ENCODE measurements at regions not wholly inside any gene's neighbourhood (a gene's known extent, or its start where the extent isn't known, plus 50 kb on each side); places are given as distances from the start of the nearest gene placed in this dataset.
"Not testable (repeated sequence)": the region's sequence is repeated elsewhere in the genome, so short reads cannot be mapped to it uniquely, and the experiment has no call there.

DNA sequence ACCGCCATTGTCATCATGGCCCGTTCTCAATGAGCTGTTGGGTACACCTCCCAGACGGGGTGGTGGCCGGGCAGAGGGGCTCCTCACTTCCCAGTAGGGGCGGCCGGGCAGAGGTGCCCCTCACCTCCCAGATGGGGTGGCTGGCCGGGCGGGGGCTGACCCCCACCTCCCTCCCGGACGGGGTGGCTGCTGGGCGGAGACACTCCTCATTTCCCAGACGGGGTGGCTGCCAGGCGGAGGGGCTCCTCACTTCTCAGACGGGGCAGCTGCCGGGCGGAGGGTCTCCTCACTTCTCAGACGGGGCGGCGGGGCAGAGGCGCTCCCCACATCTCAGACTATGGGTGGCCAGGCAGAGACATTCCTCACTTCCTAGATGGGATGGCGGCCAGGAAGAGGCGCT lies 505.1 kb downstream of the LRRC70 start:
- H4K20me1 ChIP-seq (replicated peaks in 1 of 2; ENCODE audit: control insufficient read depth in 1 of 2, insufficient read depth in 2 of 2, low read length in 2 of 2); H2BK12ac ChIP-seq (ENCODE audit: low read depth, low read length); H3K27ac ChIP-seq (ENCODE audit: low read depth, low read length); POLR2A ChIA-PET (ENCODE audit: partially characterized antibody); H2BK5ac ChIP-seq (ENCODE audit: low read depth, low read length); CTCF ChIA-PET (ENCODE audit: partially characterized antibody); H3K4me1 ChIP-seq (replicated peaks in 1 of 4; ENCODE audit: control insufficient read depth in 3 of 4, insufficient read depth in 4 of 4, low read length in 3 of 4); H3K18ac ChIP-seq (ENCODE audit: extremely low read depth, low read length); H2AFZ ChIP-seq (ENCODE audit: low read length); H3K23ac ChIP-seq (ENCODE audit: insufficient read length); DNase-seq (ENCODE audit: low read depth in 1 of 2, low spot score in 2 of 2); H2BK20ac ChIP-seq (ENCODE audit: low read length); H4K8ac ChIP-seq (ENCODE audit: extremely low read depth, insufficient read depth, low read length); H2BK120ac ChIP-seq (replicated peaks; ENCODE audit: low read depth, low read length); H4K5ac ChIP-seq (ENCODE audit: insufficient read length, low read depth, low read length); H3K9ac ChIP-seq (replicated peaks in 1 of 4; ENCODE audit: extremely low read depth in 1 of 4, low read depth in 3 of 4, low read length in 3 of 4); H3K79me1 ChIP-seq (ENCODE audit: low read depth, low read length); H3K9me3 ChIP-seq (ENCODE audit: insufficient read depth in 2 of 2, low read depth in 1 of 2, low read length in 1 of 2); H3K4ac ChIP-seq (replicated peaks; ENCODE audit: insufficient read length, low read depth, low read length); H3K14ac ChIP-seq (ENCODE audit: insufficient read length); H2AK5ac ChIP-seq (ENCODE audit: low read depth, low read length); H3K79me2 ChIP-seq (ENCODE audit: control insufficient read depth in 1 of 2, insufficient read depth in 2 of 2, low read length in 2 of 2); H3K36me3 ChIP-seq (ENCODE audit: control insufficient read depth in 2 of 4, insufficient read depth in 4 of 4, low read length in 3 of 4); H3K4me3 ChIP-seq (ENCODE audit: extremely low read depth in 1 of 4, insufficient read depth in 2 of 4, low read depth in 3 of 4, low read length in 4 of 4); H3K56ac ChIP-seq (replicated peaks; ENCODE audit: insufficient read length, low read depth, low read length); FAIRE-seq; H4K91ac ChIP-seq (replicated peaks; ENCODE audit: insufficient read length, low read length); H3K4me2 ChIP-seq (ENCODE audit: insufficient read depth in 1 of 2, low read depth in 2 of 2, low read length in 2 of 2); H2BK15ac ChIP-seq (ENCODE audit: low read length); H3K27me3 ChIP-seq (replicated peaks in 1 of 4; ENCODE audit: control insufficient read depth in 3 of 4, extremely low read depth in 1 of 4, insufficient read depth in 3 of 4, low read length in 3 of 4); H3K23me2 ChIP-seq (ENCODE audit: low read depth, low read length): not testable (repeated sequence)
- WGBS, 2 experiments (ENCODE audit: extremely low coverage in 1 of 2, insufficient coverage in 1 of 2, insufficient read length in 1 of 2, insufficient replicate concordance in 2 of 2, low coverage in 1 of 2, low lambda C conversion rate in 2 of 2, missing lambda C conversion rate in 1 of 2), result 90% methylated on average over 10 of the region's 22 CpGs; no CpG with 5 or more reads in 1 of the 2 experiments

All from H1 (cell line).